HG03342 (cell line): ENCODE measurements at regions not wholly inside any gene's neighbourhood (a gene's known extent, or its start where the extent isn't known, plus 50 kb on each side); places are given as distances from the start of the nearest gene placed in this dataset.

Source experiments
- ATAC-seq: cut with Tn5 transposase; IDR thresholded peaks from one replicate; pipeline ENCODE4 v1.9.1; 2021; ENCODE audit warnings: mild to moderate bottlenecking, moderate library complexity; ENCODE audit not compliant: unreplicated experiment

DNA sequence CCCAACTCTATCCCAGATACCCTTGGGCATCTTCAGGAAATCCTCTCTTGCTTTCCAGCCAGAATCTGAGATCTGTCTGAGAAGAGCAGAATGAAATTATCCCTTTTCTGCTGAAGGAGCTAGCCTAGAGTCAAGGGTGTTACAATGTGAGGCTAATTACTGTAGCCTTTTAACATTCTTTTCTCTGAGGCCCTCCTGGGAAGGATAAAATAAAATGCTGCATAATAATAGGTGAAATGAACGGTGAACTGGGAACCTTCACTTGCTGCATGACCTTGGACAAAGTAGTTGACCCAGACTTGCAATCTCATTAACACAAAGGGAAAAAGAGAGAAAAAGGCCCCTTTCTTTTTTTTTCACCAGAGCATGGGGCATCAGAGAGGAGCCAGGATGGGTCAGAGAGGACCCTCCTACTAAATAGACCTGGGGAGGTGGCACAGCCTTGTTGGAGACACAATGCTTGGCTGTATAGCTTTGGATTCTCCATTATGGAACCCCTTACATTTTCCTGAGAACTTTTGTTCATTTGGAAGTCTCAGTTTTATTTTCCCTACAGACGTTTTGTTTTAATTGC is 137.0 kb upstream of the LIPC start:
- no peak for ATAC-seq

DNA sequence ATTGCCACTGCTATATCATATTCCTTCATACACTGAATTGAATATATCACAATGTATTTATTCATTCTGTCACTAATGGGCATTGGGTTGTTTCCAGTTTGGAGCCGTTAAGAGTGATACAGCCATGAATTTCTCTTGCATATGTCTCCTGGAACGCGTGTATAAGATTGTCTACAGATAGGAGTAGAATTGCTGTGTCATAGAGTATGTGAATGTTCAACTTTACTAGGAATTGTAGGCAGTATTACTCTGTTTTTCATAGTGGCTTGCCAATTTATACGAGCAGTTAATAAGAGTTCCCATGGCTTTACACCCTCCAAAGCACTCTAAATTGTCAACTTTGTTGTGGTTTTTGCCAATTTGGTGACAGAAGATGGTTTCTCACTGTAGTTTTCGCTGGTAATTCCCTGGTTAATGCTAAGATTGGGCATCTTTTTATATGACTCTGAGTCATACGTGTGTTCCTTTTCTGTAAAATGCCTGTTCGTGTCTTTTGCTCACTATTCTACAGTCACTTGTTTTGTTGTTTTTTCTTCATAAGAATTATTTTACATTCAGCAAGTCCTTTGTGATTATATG is 136.1 kb upstream of the LIPC start:
- no peak for ATAC-seq

DNA sequence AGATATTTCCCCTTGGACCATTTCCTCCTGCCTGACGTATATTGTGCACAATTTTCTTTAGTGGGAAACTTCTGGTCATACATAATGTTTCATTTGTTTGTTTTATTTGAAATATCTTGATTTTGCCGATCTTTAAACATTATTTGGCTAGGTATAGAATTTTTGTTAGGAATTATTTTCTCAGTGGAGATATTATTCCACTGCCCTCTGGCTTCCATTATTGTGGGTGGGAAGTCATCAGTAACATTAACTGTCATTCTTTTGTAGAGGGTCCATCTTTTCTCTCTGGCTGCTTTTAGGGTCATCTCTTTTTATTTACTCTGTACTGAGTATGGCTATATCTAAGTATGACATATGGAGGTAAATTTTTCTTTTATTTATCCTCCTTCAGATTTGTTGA is 135.5 kb upstream of the LIPC start:
- ATAC-seq: no peak

DNA sequence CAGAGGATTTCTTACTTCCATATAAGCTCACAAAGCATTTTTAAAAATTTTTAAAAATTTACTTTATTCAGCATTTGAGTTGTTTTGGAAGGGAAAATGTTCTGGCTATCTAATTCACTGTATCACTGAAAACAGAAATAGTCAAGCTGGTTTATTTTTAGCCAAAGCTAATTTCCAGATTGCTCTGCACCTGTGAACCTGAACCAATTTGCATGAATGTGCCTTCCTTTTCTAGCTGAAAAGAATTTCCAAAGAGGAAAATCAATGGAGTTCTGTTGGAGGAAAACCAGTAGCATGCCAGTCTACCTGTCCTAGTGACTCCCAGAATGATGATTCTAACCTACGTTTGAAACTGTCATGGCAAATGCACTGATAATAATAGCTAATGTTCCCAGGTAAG is 134.2 kb upstream of the LIPC start:
- no peak for ATAC-seq

DNA sequence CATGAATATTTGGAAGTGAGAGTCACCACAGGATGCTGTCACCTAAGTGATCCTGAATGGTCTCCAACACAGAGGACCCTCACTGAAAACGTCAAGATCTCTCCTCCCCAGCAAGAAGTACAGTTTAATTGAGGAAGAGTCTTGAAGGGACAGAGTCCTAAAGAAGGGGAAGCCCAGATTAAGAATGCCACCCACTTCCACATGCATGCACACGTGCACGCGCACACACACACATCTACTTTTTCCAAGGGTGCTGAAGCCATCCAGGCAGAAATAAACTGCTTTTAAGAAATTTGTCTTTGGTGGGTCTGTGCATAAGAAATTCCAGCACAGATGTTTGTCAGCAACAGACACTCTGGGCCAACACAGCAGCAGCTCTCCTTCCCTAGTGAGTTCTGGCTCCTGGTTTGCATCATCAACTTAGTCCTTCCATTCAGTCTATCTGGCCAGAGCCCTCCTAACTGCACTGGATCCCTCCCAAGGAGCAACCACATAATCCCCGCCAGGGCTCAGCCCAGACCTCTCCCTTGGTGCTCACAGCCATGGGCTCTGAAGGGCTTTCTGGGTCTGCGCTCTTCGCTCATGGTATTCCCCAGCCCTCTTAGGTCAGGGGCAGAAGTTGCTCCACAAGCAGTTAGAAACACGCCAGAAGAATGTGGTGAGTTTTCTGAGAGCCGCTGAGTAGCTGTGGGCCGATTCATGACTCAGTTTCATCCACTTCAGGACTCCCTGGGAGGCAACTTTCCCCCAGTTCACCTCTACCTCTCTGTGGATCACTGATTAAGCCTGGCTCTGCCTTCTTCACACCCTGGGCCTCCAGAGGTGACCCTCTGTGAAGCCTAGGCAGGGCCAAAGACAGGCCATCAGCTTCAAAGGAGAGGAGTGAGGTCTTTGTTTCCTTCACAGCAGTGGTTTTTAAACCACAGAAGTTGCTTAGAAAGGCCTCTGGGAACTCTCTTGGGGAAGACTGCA is 132.6 kb upstream of the LIPC start:
- no peak for ATAC-seq

DNA sequence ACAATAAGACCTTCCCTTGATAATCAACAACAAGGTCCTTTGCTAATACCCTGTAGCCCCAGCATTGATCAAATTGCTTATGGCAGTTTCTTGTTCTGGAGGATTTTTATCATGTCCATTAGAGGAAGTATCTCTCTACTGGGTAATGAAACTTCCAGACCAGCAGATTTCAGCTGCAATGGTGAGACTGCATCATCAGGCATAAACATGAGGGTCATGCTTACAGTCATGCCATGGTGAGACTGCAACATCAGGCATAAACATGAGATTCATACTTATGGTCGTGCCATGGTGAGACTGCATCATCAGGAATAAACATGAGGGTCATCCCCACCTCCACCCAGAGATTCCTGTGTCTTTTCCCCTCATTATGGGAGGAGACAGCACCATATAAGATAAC is 129.0 kb upstream of the LIPC start:
- ATAC-seq: no peak

DNA sequence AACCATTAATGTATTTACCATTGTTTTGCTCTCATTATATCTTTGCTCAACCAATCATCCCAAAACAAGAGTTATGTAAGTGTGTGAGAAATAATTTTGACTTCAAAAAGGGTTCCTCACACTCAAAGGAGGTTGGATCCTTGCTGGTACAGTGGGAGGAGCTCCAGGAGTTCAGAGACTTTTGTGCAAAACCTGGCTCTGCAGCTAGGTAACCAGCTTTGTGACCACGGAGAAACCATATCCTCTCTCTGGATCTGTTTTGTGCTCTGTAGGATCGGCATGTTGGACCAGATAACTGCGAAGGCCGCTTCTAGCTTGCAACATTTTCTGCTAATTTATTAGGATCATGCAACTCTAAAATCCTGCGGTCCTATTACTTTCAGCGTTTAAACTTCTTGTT is 128.6 kb upstream of the LIPC start:
- no peak for ATAC-seq

DNA sequence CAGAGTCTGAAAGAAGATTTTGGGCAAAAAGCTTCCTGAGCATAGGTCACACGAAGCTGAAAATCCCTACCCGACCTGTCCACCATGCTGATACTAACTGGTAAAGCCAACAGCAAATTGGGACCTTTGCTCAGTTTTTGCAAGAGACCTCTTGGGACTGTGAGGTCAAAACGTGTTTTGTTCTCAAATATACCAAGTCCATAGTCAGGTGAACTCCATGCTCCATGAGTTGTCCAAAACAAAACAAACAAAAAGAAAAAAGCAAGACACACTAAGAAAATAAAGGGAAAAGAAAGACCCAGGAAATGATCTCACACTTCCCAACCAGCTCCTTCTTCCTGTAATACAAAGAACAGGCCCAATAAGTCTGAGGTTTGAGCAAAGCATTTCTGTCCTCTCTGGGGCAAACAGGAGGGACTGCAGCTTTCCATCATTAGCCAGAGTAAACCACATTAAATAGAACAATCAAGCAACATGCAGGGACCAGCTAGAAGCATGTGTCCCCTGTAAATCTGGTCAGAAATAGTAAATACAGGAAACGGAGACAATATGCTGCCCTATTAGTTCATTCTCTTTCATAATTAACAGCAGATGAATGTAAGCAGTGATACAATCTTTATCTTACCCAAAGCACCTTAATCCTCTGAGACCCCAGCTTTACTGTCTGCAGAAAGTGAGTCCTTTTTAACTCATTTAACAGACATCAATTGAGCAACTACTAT is 125.0 kb upstream of the LIPC start:
- ATAC-seq: no peak

DNA sequence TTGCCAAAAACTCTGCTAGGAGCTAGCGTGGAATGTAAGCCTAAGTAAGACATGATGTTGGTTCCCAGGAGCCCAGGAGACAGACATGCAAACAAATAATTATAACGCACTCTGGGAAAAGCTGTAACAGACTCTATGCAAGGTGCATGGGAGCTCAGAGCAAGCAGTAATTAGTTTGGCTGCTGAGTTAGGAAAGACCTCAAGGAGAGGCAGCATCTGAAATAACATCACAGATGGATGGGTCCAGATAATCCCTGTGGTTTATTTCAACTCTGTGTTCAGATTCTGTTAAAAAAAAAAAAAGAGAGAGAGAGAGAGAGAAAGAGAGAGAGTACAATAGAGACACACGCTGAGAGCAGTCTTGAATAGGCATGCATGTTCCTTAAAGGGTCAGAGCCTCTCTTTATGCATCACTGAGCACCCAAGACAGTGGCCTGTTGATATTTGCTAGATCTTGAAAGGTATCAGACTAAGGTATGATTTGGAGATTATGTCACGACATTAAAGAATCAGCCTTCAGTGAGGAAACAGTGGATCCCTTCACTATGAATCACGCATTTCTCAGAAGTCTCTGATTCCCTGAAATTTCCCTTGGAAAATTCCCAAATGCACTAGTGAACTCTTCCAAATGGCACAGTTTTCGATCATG is 124.4 kb upstream of the LIPC start:
- ATAC-seq: no peak

DNA sequence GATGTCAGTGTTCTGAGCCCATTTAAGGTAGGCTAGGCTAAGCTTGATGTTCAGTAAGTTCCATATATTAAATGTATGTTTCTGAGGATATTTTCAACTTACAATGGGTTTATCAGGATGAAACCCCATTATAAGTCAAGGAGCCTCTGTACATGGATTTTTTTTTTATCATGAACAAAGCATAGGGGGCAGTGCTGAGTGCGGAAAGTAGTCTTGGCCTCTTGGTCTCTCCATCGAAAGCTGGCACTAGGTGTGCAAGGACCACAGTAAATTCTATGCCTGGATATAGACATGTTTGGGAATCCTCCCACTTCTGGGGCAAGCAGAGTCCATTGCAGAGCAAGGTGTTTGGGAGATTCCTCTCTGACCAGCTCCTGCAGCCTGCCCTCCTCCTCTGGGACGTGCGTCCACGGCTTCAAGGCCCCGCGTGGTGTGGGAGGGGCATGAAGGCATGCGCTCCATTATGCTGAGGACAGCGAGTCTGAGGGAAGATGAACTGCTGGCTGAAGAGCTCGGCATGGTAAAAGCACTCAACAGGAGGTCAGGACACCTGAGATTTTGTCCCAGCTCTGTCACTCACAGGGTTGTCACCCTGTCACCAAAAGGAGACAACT is 122.9 kb upstream of the LIPC start:
- ATAC-seq: no peak

DNA sequence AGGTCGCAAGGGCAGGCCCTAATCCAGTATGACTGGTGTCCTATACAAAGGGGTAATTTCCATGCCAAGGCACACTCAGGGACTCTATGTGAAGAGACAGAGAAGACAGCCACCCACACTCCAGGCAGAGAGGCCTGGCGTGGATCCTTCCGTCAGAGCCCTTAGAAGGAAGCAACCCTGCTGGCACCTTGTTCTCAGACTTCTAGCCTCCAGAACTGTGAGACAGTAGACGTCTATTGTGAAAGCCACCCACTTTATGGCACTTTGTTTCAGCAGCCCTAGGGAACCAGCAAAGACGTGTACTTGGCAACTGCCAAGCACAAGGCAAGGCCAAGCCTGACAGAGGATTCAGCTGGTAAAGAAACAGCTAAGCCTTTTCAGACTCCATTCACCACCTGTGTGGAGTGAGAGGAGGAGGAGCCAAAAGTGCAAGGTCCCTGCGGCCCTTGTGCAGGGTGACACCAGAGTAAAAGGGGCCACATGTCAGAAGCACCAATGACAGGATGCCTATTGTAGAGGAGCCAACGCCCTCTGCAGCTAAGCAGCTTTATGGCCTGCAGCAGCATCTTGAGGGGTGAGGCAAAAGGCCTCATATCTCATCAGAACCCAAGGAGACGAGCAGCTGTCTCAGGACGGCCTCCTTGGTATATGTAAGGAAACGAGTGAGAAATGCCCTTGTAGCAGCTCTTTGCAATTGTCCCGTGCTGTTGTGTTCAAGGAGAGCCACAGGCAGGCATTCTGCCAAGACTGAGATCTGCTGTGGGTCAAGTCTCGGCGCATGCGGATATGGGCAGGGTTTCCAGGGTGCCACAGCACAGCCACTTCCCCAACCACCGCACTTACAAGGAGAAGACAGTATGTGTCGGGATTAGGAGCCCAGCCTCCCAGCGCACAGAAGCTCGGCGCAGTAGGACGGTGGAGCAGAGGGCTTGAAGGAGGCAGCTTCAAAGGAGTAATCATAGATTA is 121.5 kb upstream of the LIPC start:
- no peak for ATAC-seq

DNA sequence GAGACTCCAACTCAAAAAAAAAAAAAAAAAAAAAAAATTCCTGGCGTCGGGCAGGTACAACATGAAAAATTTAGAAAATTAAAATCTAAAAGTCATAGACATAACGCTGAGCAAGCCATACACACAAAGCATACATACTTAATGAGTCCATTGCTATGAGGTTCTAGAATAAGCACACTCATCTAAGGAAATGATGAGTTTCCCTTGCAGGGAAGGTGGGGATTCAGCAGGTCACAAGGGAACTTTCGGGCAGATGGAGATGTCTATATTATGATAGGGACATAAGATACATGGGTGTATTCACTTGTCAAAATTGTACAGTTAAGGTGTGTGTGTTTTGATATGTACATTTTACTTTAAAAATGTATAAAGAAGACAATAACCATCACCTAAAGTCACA is 120.2 kb upstream of the LIPC start:
- no peak for ATAC-seq

DNA sequence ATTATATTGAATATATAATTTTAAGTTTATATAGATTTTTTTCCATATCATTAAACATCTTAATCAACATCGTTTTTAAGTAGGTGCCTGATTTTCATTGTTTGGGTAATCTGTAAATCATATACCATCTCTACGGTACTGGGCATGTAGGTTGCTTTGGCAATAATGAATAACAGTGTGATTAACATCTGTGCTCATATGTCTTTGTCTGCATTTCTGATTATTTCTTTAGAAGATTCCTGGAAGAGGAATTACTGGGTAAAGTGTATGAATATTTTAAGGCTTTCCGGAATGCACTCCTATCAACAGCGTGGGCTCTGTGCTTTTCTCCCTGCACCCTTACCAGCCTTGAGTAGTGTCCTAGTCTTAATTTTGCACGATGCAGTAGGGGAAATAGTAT is 119.8 kb upstream of the LIPC start:
- no peak for ATAC-seq

DNA sequence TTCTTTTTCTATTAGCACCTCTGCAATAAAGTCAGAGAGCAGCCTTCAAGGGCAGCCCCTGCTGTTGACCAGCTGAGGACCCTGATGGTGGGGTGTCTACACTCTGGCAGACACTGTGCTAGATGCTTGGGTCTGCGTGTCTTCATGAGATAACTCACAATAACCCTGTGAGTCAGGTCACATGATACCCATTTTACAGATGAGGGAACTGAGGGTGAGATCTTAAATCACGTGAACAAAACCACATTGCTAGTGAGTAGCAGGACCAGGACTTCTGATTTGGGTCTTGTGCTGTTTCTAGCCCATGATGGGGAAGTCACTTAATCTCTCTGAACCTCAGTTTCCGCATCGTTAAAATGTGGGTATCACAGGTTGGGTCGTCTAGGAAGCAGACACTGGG is 118.5 kb upstream of the LIPC start:
- ATAC-seq: no peak

DNA sequence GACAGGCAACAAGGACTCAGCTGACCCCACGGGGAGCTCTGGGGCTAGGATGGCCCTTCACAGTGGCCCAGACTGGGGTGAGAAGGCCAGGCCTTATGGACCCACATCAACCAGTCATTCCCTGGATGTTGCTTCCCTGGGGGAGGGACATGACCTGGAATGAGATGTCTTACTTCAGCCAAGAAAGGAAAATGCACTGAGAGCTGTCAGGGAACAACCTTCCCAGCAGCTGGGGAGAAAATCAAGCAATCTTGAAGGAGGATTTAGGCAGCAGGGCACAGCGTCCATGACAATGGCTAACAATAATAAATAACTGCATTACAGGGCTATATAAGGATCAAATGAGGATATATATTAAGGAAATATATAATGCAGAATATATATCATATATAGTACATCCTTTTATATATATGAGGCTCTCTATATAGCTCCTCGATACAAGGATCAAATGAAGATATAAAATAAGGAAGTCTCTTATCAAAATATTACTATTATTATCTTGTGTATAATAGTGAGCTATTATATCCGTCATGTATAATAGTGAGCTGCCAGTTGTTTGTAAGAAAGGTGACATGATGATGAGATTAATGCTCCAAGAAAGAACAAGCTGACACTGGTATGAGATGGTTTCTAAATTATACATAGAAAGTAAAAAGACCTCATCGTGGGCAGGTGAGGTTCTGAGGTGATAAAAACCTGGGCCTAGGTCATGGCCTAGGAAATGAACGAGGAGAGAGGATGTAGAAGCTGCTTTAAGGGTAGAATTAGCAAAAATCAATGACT is 117.8 kb upstream of the LIPC start:
- ATAC-seq: no peak

DNA sequence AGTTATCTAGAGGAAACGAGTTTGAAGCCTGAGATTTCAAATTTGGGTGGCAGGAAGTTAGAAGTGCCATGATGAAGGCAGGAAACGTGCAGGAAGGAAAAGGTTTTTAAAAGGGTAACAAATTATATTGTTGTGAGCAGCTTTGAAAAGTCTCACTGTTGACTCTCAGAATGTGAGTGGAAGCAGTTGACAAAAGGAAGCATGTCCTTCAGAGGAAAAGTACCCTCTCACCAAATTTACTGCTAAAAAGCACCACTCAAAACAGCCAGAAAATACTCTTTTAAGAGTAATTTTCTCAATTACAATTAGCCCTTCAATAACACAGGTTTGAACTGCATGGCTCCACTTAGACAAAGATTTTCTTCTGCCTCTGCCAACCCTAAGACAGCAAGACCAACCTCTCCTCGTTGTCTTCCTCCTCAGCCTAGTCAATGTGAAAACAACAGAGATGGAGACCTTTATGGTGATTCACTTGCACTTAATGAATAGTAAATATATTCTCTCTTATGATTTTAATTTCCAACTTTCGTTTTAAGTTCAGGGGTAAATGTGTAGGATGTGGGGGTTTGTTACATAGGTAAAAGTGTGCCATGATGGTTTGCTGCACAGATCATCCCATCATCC is 117.1 kb upstream of the LIPC start:
- ATAC-seq: no peak

DNA sequence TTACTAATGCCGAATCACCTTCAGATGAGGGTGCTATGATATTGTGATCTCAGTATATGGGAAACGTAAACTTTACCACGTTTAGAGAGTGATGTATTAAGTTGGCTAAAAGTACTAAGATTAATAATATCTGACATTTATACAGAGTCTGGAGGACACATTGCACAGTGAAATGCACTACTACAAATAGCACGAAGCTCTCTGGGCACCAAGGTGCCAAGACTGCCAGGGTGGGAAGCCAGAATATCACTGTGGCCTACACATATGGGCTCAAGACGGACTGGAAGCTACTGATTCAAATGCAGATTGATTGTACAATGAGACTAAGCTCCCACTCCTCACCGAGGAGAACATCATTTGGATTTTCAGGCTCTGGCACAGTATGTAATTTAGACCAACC is 113.3 kb upstream of the LIPC start:
- no peak for ATAC-seq

DNA sequence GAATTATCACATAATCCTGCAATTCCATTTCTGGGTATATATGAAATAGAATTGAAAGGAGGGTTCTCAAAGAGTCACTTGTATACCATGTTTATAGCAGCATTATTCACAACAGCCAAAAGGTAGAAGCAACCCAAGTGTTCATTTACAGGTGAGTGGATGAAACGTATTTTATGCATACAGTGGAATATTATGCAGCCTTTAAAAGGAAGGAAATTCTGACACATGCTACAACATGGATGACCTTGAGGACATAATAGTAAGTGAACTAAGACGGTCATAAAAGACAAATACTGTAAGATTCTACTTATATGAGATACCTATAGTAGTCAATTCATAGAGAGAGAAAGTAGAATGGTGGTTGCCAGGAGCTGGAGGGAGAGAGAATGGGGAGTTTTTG is 110.8 kb upstream of the LIPC start:
- ATAC-seq: no peak
